ENCODE measurements at regions not wholly inside any gene's neighbourhood (a gene's known extent, or its start where the extent isn't known, plus 50 kb on each side); places are given as distances from the start of the nearest gene placed in this dataset.

- Histone ChIP-seq H3K36me3 (ENCODE audit: control insufficient read depth, insufficient read depth, low read length) (no peaks in the 10 kb centered on the region), H3K9me3 (replicated peaks; ENCODE audit: control insufficient read depth, insufficient read depth, low read depth, low read length) (no peaks in the 10 kb centered on the region), H3K27ac (ENCODE audit: extremely low read depth, low read depth, low read length) (no peak overlapping the region), H3K4me3 (no peak overlapping the region), H3K9ac (ENCODE audit: insufficient read depth in 1 of 2, low read depth in 2 of 2, low read length in 2 of 2) (no peak overlapping the region), H3K4me2 (ENCODE audit: insufficient read depth, low read length) (no peak overlapping the region), H2AFZ (ENCODE audit: low read depth, low read length) (no peak overlapping the region), H3K4me1 (replicated peaks in 1 of 2; ENCODE audit: control insufficient read depth in 2 of 2, insufficient read depth in 2 of 2, low read length in 2 of 2) (no peaks in the 10 kb centered on the region), H3K27me3 (ENCODE audit: control insufficient read depth in 2 of 2, insufficient read depth in 2 of 2, low read length in 2 of 2) (no peaks in the 10 kb centered on the region), H3K9me1 (ENCODE audit: control insufficient read depth, insufficient read depth, low read length) (no peaks in the 10 kb centered on the region), H3K79me2 (ENCODE audit: control insufficient read depth, insufficient read depth, low read length) (no peaks in the 10 kb centered on the region), H4K20me1 (replicated peaks; ENCODE audit: control insufficient read depth, insufficient read depth, low read length) (no peaks in the 10 kb centered on the region)
- WGBS (ENCODE audit: insufficient coverage, low coverage, missing lambda C conversion rate) = 0% methylated on average over 4 of the region's 4 CpGs
- ATAC-seq = no peak
- BruUV-seq (replicated peaks) = no TSS peak
- CTCF ChIA-PET (ENCODE audit: low intra/inter-chr PET ratio) = no interaction called here
- intact Hi-C loops (cut with micrococcal nuclease) (no loop called here), in situ Hi-C loops (cut with MboI) (no loop called here)
- FAIRE-seq = no peak
- POLR2A ChIA-PET = no interaction called here
- no peak for DNase-seq (ENCODE audit: extremely low read depth in 1 of 4, low spot score in 3 of 4)
- TF ChIP-seq SPI1 (IDR thresholded peaks at IDR 0.05; ENCODE audit: borderline replicate concordance, low read depth, low read length) (0 out of 2 replicates have a peak, but pooled peaks have one; percentile 25), KHSRP (IDR thresholded peaks at IDR 0.05) (no peak)
Measured at GRCh38 chrX:42720209-42720608, 57.8 kb downstream of the PPP1R2C start.

GRCh38 chrX:42715701-42716262 is 62.2 kb downstream of the PPP1R2C start:
- H3K9me1 ChIP-seq (ENCODE audit: control insufficient read depth, insufficient read depth, low read length) = no peaks in the 10 kb centered on the region
- no peak overlapping the region for H3K4me2 ChIP-seq (ENCODE audit: insufficient read depth, low read length)
- ChIA-PET POLR2A (interaction anchor here (0.7 to 1.0 kb wide), 2 partner anchors 17 to 32 kb away, joined by 3 to 4 read pairs; no protein-coding TSS in a partner anchor), CTCF (ENCODE audit: low intra/inter-chr PET ratio) (no interaction called here)
- intact Hi-C loops (cut with micrococcal nuclease) = no loop called here
- no peaks in the 10 kb centered on the region for H3K79me2 ChIP-seq (ENCODE audit: control insufficient read depth, insufficient read depth, low read length)
- no peak overlapping the region for H3K4me3 ChIP-seq
- FAIRE-seq (no peak), DNase-seq (ENCODE audit: extremely low read depth in 1 of 4, low spot score in 3 of 4) (no peak), ATAC-seq (no peak)
- H4K20me1 ChIP-seq (replicated peaks; ENCODE audit: control insufficient read depth, insufficient read depth, low read length) = no peaks in the 10 kb centered on the region
- no peaks in the 10 kb centered on the region for H3K9me3 ChIP-seq (replicated peaks; ENCODE audit: control insufficient read depth, insufficient read depth, low read depth, low read length)
- H3K9ac ChIP-seq (ENCODE audit: insufficient read depth in 1 of 2, low read depth in 2 of 2, low read length in 2 of 2) = no peak overlapping the region
- H3K36me3 ChIP-seq (ENCODE audit: control insufficient read depth, insufficient read depth, low read length) = no peaks in the 10 kb centered on the region
- H3K27ac ChIP-seq (ENCODE audit: extremely low read depth, low read depth, low read length) = no peak overlapping the region
- no peaks in the 10 kb centered on the region for H3K4me1 ChIP-seq (replicated peaks in 1 of 2; ENCODE audit: control insufficient read depth in 2 of 2, insufficient read depth in 2 of 2, low read length in 2 of 2)
- H3K27me3 ChIP-seq (ENCODE audit: control insufficient read depth in 2 of 2, insufficient read depth in 2 of 2, low read length in 2 of 2) = no peaks in the 10 kb centered on the region
- no peak overlapping the region for H2AFZ ChIP-seq (ENCODE audit: low read depth, low read length)
- in situ Hi-C loops (cut with MboI) = no loop called here
- 1% methylated on average over 7 of the region's 8 CpGs for WGBS (ENCODE audit: insufficient coverage, low coverage, missing lambda C conversion rate)
- TF ChIP-seq E2F6 (IDR thresholded peaks at IDR 0.05; ENCODE audit: borderline replicate concordance in 1 of 2, extremely low read depth in 1 of 2, insufficient read depth in 1 of 2, insufficient read length in 1 of 2, low read depth in 1 of 2, low read length in 1 of 2, poor library complexity in 1 of 2, severe bottlenecking in 1 of 2) = no peak
- no peak for TF ChIP-seq GTF2B (IDR thresholded peaks at IDR 0.05; ENCODE audit: extremely low read depth, insufficient read length)
- TF ChIP-seq TSC22D4 (tag; IDR thresholded peaks at IDR 0.05) = no peak
- no peak for TF ChIP-seq SNAPC5 (CRISPR knock-in tag; IDR thresholded peaks at IDR 0.05)
- no peak for TF ChIP-seq ILF3 (IDR thresholded peaks at IDR 0.05; ENCODE audit: borderline replicate concordance)
- no peak for TF ChIP-seq MCM3 (IDR thresholded peaks at IDR 0.05)
- no peak for TF ChIP-seq DNMT1 (IDR thresholded peaks at IDR 0.05)
- TF ChIP-seq SP1 (CRISPR knock-in tag; IDR thresholded peaks at IDR 0.05) = no peak
- no TSS peak for BruUV-seq (replicated peaks)
